HEK293T (cell line): ENCODE measurements at regions not wholly inside any gene's neighbourhood (a gene's known extent, or its start where the extent isn't known, plus 50 kb on each side); places are given as distances from the start of the nearest gene placed in this dataset.
"Not testable (repeated sequence)": the region's sequence is repeated elsewhere in the genome, so short reads cannot be mapped to it uniquely, and the experiment has no call there.

ENCODE experiments used
- BHLHE40 ChIP-seq: fragments of 450-650 bp; IDR thresholded peaks from 2 replicates; pipeline ENCODE4 v1.6.1; 2016; ENCODE audit warnings: mild to moderate bottlenecking, moderate library complexity, borderline replicate concordance
- ELF4 ChIP-seq: fragments of 450-650 bp; IDR thresholded peaks from 2 replicates; pipeline ENCODE4 v1.6.1; 2017; ENCODE audit warnings: antibody characterized with exemption
- FOXK2 ChIP-seq: fragments of 450-650 bp; IDR thresholded peaks from 2 replicates; pipeline ENCODE4 v1.6.1; 2016; ENCODE audit warnings: mild to moderate bottlenecking
- FOXM1 ChIP-seq: fragments of 450-650 bp; IDR thresholded peaks from 2 replicates; pipeline ENCODE4 v1.6.1; 2017; ENCODE audit warnings: mild to moderate bottlenecking, borderline replicate concordance
- NFRKB ChIP-seq: fragments of 450-650 bp; IDR thresholded peaks from 2 replicates; pipeline ENCODE4 v1.6.1; 2016; ENCODE audit warnings: mild to moderate bottlenecking, moderate library complexity
- SP1 ChIP-seq: fragments of 450-650 bp; IDR thresholded peaks from 2 replicates; pipeline ENCODE4 v1.6.1; 2017
- ZNF384 ChIP-seq: fragments of 450-650 bp; IDR thresholded peaks from 2 replicates; pipeline ENCODE4 v1.6.1; 2016

- not testable (repeated sequence) for TF ChIP-seq FOXK2, FOXM1, NFRKB, SP1, BHLHE40, ZNF384, ELF4
Observed at GRCh38 chr4:62491756-62492155, 1291.6 kb downstream of the ADGRL3 start.
